H1 (cell line): ENCODE measurements at regions not wholly inside any gene's neighbourhood (a gene's known extent, or its start where the extent isn't known, plus 50 kb on each side); places are given as distances from the start of the nearest gene placed in this dataset.

Experiments
- ASH2L ChIP-seq: fragments of 200-600, 300-600 bp; sonication (generic); IDR thresholded peaks from one replicate; pipeline ENCODE4 v1.7.1; 2017; ENCODE audit warnings: low read length
- BRCA1 ChIP-seq: IDR thresholded peaks from 2 replicates; pipeline ENCODE4 v1.6.1; 2012; ENCODE audit warnings: low read depth, low read length, improper control_type of control experiment
- EZH2 ChIP-seq: fragments of 200-600 bp; sonication (generic); IDR thresholded peaks from 2 replicates; pipeline ENCODE4 v1.7.1; 2012; ENCODE audit warnings: low read depth, mild to moderate bottlenecking, moderate library complexity, low read length, inconsistent platforms; ENCODE audit not compliant: severe bottlenecking
- KDM1A ChIP-seq: fragments of 200-600, 300-600 bp; sonication (generic); IDR thresholded peaks from 2 replicates; pipeline ENCODE4 v1.7.1; 2016; ENCODE audit warnings: mild to moderate bottlenecking, low read length, borderline replicate concordance
- POLR2A ChIP-seq, 2 experiments: IDR thresholded peaks; 1 replicate in 1 of 2; 2 replicates in 1 of 2; pipeline ENCODE4 v1.6.1; 2011; ENCODE audit warnings: low read depth in 2 of 2, low read length in 2 of 2, mild to moderate bottlenecking in 2 of 2; ENCODE audit errors: control extremely low read depth in 1 of 2
- RAD21 ChIP-seq, 2 experiments: IDR thresholded peaks in 1 of 2; conservative IDR thresholded peaks in 1 of 2; 2 replicates each; pipeline ENCODE4 v1.6.1; 2011; ENCODE audit warnings: low read depth in 2 of 2, low read length in 2 of 2, improper control_type of control experiment in 1 of 2, inconsistent platforms in 1 of 2, mild to moderate bottlenecking in 1 of 2, moderate library complexity in 1 of 2
- SP2 ChIP-seq: IDR thresholded peaks from 2 replicates; pipeline ENCODE4 v1.6.1; 2012; ENCODE audit warnings: mild to moderate bottlenecking, low read length, inconsistent platforms
- SRF ChIP-seq: IDR thresholded peaks from 2 replicates; pipeline ENCODE4 v1.6.1; 2011; ENCODE audit warnings: mild to moderate bottlenecking, low read depth, low read length, moderate library complexity
- YY1 ChIP-seq: IDR thresholded peaks from 2 replicates; pipeline ENCODE4 v1.6.1; 2011; ENCODE audit warnings: low read depth, mild to moderate bottlenecking, low read length
- TF ChIP-seq, protein P1 (sequence below), 3 experiments: IDR thresholded peaks; 1 replicate in 2 of 3; 2 replicates in 1 of 3; pipeline versions ENCODE4 v1.5.1 to v1.6.1; 2011; ENCODE audit warnings: low read length in 3 of 3, mild to moderate bottlenecking in 3 of 3, inconsistent platforms in 2 of 3, low read depth in 1 of 3, moderate library complexity in 1 of 3; ENCODE audit not compliant: insufficient read depth in 1 of 3; ENCODE audit errors: control extremely low read depth in 1 of 3

GRCh38 chr7:130958846-130959245 is 224.8 kb upstream of the KLF14 start:
- no peak for TF ChIP-seq YY1
- TF ChIP-seq, protein P1, sequence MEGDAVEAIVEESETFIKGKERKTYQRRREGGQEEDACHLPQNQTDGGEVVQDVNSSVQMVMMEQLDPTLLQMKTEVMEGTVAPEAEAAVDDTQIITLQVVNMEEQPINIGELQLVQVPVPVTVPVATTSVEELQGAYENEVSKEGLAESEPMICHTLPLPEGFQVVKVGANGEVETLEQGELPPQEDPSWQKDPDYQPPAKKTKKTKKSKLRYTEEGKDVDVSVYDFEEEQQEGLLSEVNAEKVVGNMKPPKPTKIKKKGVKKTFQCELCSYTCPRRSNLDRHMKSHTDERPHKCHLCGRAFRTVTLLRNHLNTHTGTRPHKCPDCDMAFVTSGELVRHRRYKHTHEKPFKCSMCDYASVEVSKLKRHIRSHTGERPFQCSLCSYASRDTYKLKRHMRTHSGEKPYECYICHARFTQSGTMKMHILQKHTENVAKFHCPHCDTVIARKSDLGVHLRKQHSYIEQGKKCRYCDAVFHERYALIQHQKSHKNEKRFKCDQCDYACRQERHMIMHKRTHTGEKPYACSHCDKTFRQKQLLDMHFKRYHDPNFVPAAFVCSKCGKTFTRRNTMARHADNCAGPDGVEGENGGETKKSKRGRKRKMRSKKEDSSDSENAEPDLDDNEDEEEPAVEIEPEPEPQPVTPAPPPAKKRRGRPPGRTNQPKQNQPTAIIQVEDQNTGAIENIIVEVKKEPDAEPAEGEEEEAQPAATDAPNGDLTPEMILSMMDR (IDR thresholded peaks at IDR 0.05; ENCODE audit: control extremely low read depth in 1 of 3, insufficient read depth in 1 of 3, low read depth in 1 of 3, low read length in 3 of 3), result no peak
- TF ChIP-seq SRF, result no peak
- no peak for TF ChIP-seq SP2
- TF ChIP-seq RAD21 (IDR thresholded peaks at IDR 0.05 in 1 of 2, conservative IDR thresholded peaks at IDR 0.05 in 1 of 2; ENCODE audit: low read depth in 2 of 2, low read length in 2 of 2), result no peak
- no peak for TF ChIP-seq POLR2A (IDR thresholded peaks at IDR 0.05; ENCODE audit: control extremely low read depth in 1 of 2, low read depth in 2 of 2, low read length in 2 of 2)
- no peak for TF ChIP-seq EZH2
- no peak for TF ChIP-seq ASH2L
- no peak for TF ChIP-seq KDM1A
- no peak for TF ChIP-seq BRCA1
